ENCODE measurements at regions not wholly inside any gene's neighbourhood (a gene's known extent, or its start where the extent isn't known, plus 50 kb on each side); places are given as distances from the start of the nearest gene placed in this dataset.

DNA sequence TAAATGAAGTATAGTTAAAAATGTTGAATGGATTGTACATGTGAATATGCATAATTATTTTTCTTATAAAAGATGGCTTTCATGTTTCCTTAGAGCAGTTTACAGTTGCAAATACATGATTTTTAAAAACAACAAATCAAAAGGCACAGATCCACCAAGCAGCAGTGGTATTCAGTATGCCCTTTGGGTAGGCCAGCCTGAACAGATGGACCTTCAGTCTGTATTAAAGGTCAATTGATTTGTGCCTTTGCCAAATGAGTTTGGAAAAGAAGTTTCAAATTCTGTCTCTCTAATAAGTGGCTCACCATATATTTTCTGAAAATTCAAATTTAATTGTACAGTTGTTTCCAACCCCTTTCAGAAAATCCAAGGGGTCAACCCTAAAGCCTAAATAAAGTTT lies 477.1 kb downstream of the NSUN3 start:
- FAIRE-seq (no peak), ATAC-seq (no peak), DNase-seq (ENCODE audit: extremely low read depth in 1 of 4, low spot score in 3 of 4) (no peak)
- Histone ChIP-seq H3K27me3 (ENCODE audit: control insufficient read depth in 2 of 2, insufficient read depth in 2 of 2, low read length in 2 of 2) (no peaks in the 10 kb centered on the region), H3K4me1 (replicated peaks in 1 of 2; ENCODE audit: control insufficient read depth in 2 of 2, insufficient read depth in 2 of 2, low read length in 2 of 2) (no peaks in the 10 kb centered on the region), H4K20me1 (replicated peaks; ENCODE audit: control insufficient read depth, insufficient read depth, low read length) (no peaks in the 10 kb centered on the region), H3K4me3 (no peak overlapping the region), H3K9ac (ENCODE audit: insufficient read depth in 1 of 2, low read depth in 2 of 2, low read length in 2 of 2) (no peak overlapping the region), H3K36me3 (ENCODE audit: control insufficient read depth, insufficient read depth, low read length) (no peaks in the 10 kb centered on the region), H2AFZ (ENCODE audit: low read depth, low read length) (no peak overlapping the region), H3K4me2 (ENCODE audit: insufficient read depth, low read length) (no peak overlapping the region), H3K27ac (ENCODE audit: extremely low read depth, low read depth, low read length) (no peak overlapping the region), H3K9me3 (replicated peaks; ENCODE audit: control insufficient read depth, insufficient read depth, low read depth, low read length) (no peaks in the 10 kb centered on the region), H3K9me1 (ENCODE audit: control insufficient read depth, insufficient read depth, low read length) (no peaks in the 10 kb centered on the region), H3K79me2 (ENCODE audit: control insufficient read depth, insufficient read depth, low read length) (no peaks in the 10 kb centered on the region)
- in situ Hi-C loops (cut with MboI) (no loop called here), intact Hi-C loops (cut with micrococcal nuclease) (no loop called here)
- no peak for TF ChIP-seq NEUROD1 (IDR thresholded peaks at IDR 0.05; ENCODE audit: borderline replicate concordance, low read depth, low read length, partially characterized antibody)
- TF ChIP-seq TFAM (CRISPR knock-in tag; conservative IDR thresholded peaks at IDR 0.05), result no peak
- TF ChIP-seq HDAC1 (IDR thresholded peaks at IDR 0.05), result no peak
- no peak for TF ChIP-seq HDAC8 (tag; IDR thresholded peaks at IDR 0.05)
- TF ChIP-seq, protein P1, sequence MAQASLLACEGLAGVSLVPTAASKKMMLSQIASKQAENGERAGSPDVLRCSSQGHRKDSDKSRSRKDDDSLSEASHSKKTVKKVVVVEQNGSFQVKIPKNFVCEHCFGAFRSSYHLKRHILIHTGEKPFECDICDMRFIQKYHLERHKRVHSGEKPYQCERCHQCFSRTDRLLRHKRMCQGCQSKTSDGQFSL (CRISPR knock-in tag; IDR thresholded peaks at IDR 0.05), result no peak
- TF ChIP-seq, protein P1 (tag; IDR thresholded peaks at IDR 0.05), result no peak
- TF ChIP-seq, protein P2, sequence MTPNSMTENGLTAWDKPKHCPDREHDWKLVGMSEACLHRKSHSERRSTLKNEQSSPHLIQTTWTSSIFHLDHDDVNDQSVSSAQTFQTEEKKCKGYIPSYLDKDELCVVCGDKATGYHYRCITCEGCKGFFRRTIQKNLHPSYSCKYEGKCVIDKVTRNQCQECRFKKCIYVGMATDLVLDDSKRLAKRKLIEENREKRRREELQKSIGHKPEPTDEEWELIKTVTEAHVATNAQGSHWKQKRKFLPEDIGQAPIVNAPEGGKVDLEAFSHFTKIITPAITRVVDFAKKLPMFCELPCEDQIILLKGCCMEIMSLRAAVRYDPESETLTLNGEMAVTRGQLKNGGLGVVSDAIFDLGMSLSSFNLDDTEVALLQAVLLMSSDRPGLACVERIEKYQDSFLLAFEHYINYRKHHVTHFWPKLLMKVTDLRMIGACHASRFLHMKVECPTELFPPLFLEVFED (CRISPR knock-in tag; conservative IDR thresholded peaks at IDR 0.05), result no peak
- no peak for TF ChIP-seq FOXA1 (IDR thresholded peaks at IDR 0.05; ENCODE audit: borderline replicate concordance)
- no peak for TF ChIP-seq ZNF766 (CRISPR knock-in tag; conservative IDR thresholded peaks at IDR 0.05)
- no peak for TF ChIP-seq ZNF444 (CRISPR knock-in tag; IDR thresholded peaks at IDR 0.05)
- no peak for TF ChIP-seq KDM1A (IDR thresholded peaks at IDR 0.05)
- TF ChIP-seq, protein P3, sequence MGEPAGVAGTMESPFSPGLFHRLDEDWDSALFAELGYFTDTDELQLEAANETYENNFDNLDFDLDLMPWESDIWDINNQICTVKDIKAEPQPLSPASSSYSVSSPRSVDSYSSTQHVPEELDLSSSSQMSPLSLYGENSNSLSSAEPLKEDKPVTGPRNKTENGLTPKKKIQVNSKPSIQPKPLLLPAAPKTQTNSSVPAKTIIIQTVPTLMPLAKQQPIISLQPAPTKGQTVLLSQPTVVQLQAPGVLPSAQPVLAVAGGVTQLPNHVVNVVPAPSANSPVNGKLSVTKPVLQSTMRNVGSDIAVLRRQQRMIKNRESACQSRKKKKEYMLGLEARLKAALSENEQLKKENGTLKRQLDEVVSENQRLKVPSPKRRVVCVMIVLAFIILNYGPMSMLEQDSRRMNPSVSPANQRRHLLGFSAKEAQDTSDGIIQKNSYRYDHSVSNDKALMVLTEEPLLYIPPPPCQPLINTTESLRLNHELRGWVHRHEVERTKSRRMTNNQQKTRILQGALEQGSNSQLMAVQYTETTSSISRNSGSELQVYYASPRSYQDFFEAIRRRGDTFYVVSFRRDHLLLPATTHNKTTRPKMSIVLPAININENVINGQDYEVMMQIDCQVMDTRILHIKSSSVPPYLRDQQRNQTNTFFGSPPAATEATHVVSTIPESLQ (CRISPR knock-in tag; IDR thresholded peaks at IDR 0.05), result no peak
- TF ChIP-seq GATAD2B (IDR thresholded peaks at IDR 0.05; ENCODE audit: borderline replicate concordance), result no peak
- no TSS peak for BruUV-seq (replicated peaks)
- POLR2A ChIA-PET, result no interaction called here
- CTCF ChIA-PET (ENCODE audit: low intra/inter-chr PET ratio), result no interaction called here

Data from K562 (cell line).